ENCODE measurements at regions not wholly inside any gene's neighbourhood (a gene's known extent, or its start where the extent isn't known, plus 50 kb on each side); places are given as distances from the start of the nearest gene placed in this dataset.

GRCh38 chrX:30957753-30958152 is 68.7 kb upstream of the TAB3 start:
- TF ChIP-seq CTCF (IDR thresholded peaks at IDR 0.05) (no peak), POLR2A (IDR thresholded peaks at IDR 0.05) (no peak)
